CD4-positive, alpha-beta T cell treated with Interleukin-15 for 1 hour (primary cell): ENCODE measurements at regions not wholly inside any gene's neighbourhood (a gene's known extent, or its start where the extent isn't known, plus 50 kb on each side); places are given as distances from the start of the nearest gene placed in this dataset.
A peak's percentile ranks its signal among the peaks of the same experiment; 100 is the strongest.

ENCODE experiments used
- DNase-seq: peaks from one replicate; pipeline ENCODE4 v3.0.0-alpha.2; 2020

DNA sequence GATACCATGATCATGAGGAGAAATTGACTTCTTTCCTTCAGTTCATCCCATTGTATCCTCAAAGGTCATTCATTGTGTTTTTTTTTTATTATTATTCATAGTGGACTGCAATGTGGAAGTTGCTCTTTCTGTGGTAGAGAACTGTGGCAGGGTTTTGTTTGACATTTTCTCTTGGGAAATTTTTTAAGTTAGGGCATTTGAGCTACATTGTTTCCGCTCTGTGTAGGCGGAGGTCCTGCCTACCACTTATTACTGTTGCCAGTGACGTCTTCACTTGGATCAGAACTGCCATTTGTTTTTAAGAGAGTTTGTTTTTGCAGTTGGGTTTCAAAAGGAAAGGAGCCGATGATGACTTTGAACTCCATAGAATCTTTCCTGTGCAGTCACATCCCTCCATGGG is 287.4 kb upstream of the FMN2 start:
- DNase-seq, result no peak

DNA sequence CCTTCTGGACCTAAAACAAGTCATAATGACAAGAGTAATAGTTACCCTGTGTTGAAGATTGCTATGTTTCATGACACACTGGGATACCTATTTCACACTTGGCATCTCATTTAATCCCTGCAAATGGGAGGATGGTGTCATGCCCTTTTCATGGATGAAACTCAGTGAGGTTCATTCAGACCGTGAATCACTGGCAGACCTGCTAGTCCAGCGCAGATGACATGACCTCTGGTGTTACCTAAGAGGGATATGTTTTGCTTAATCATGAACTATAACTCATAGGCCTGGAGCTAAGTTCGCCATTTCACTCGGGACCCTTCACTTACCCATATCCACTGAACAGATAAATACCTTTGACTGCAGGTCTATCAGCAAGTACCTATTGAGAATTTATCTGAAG is 286.6 kb upstream of the FMN2 start:
- DNase-seq, result no peak

DNA sequence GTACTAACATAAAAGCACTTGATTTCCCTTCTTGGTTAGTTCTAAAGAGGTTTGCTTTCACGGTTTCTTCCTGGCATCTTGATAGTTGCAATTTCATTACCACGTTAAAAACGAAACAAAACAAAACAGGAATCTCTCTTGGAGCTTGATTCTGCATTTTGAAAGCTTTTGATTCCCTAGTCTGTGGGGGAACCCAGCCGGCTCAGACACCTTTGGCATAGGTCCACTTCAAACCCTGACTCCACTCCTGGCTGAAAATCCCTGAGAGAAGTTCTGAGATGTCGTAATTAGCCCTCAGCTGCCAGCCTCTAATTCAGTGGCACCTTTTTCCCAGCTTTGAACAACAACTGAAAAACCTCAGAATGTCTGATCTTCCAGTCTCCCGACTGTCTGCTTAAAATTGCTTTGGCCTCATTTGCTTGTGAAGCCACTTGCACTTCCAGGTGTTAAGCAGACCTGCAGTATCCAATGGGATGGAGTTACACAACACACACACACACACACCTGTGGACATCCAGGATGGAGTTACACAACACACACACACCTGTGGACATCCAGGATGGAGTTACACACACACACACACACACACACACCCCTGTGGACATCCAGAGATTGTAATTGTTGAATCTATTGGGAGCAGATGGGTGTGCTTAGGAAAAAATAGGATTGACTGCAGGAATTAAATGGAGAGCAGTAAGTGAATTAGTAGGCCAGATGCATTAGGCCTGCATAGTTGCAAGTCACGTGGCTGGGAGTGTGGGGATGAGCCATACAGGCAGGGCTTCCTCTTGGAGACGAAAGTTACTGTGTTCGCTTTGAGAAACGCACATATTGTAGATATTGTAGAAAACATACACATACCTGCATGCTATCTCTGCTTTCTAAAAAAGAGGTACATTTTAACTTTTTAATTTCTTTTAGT is 285.6 kb upstream of the FMN2 start:
- no peak for DNase-seq

- no peak for DNase-seq
Measured at GRCh38 chr1:239806897-239807296, 284.8 kb upstream of the FMN2 start.

- no peak for DNase-seq
Measured at GRCh38 chr1:239807361-239807760, 284.3 kb upstream of the FMN2 start.

- no peak for DNase-seq
Measured at GRCh38 chr1:239810061-239810481, 281.6 kb upstream of the FMN2 start.

- DNase-seq, result no peak
Measured at GRCh38 chr1:239811211-239811885, 280.3 kb upstream of the FMN2 start.

DNA sequence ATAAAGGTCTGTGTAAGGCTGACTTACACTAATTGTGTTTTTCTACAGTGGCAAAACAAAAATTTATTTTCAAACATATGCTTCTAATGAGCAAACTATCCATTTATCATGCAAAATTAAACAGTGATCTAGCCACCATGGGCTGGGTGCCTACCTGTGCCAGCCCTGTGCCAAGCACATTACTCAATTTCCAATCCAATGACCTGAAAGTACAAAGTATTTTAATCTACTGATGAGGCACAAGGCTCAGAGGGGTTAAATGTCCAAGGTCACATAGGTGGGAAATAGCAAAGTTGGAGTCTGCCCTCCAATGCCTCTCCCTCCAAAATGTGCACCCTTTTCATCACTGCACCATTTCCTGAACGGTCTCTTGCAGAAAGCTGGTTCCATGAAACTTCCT is 279.1 kb upstream of the FMN2 start:
- no peak for DNase-seq

DNA sequence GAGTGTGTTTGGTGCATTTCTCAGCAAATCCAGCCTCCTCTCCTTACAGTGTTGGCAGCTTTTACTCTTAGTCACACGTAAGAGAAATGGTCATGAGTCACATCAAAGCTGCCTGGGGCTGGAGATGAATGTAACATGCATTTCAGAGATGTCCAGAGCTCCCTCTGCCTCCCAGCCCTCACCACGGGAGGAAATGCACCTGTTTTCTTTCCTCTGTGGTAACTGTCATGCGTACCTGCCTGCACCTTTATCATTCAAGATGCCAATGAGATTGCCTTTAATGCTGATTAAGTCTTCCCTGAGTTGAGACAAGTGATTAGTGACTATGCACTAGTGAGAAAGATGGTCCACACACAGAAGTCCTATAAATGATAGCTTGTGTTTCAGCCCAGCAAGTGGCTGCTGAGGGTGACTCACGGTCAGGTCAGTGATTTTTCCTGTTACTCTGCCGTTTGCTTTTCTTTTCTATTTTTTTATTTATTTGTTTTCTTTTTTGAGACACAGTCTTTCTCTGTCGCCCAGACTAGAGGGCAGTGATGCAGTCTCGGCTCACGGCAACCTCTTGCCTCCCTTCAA is 277.3 kb upstream of the FMN2 start:
- DNase-seq, result no peak

GRCh38 chr1:239815074-239815473 is 276.6 kb upstream of the FMN2 start:
- no peak for DNase-seq

DNA sequence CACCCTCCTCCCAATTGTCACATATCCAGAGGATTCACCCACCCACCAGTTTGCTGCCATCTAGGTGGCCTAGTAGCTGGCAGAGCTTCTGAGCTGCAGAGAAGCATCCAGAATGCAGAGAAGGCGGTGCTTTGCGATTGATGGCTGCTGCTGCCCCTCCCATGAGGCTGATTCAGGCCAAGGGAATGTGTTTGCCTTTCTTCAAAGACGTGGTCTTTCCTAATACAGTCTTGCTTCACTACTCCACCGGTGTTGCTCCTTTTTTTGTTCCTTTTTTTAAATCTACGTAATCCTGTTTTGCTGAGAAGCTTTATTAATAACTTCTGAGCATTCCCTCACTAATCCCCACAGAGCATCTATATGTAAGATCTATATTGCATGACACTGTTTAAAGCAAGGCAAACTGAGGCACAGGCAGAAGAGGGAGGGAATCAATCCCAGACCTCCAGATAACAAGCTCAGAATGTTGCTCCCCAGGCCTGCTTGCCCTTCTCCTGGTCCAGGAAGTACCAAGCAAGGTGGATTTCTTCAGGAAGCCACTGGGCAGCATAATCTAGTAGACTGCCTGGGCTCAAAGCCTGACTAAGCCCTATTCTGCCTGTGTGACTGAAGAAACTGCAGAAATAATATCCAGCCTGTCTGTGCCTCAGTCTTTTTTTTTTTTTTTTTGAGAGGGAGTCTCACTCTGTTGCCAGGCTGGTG is 275.5 kb upstream of the FMN2 start:
- DNase-seq, result peak; percentile 30

- DNase-seq, result no peak
Measured at GRCh38 chr1:239817276-239817675, 274.4 kb upstream of the FMN2 start.

GRCh38 chr1:239817801-239818200 is 273.9 kb upstream of the FMN2 start:
- DNase-seq, result no peak

DNA sequence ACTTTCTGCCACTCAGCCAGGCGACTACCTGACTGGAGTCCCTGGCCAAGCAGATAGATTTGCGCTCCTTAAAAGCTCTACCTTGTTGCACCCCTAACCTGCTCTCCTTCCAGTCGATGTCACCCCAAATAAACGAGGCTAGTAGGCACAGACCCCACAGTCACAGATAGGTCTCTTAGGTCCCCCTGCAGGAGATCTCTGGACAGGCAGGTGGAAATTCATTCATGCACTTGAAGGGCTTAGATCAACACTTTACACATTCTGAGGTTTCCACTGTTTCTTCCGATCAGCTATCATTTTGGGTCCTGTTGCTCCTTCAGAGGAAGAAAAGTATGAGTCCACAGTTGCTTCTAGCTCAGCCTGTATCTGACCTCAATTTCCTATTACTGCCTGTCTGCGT is 272.6 kb upstream of the FMN2 start:
- DNase-seq, result no peak

DNA sequence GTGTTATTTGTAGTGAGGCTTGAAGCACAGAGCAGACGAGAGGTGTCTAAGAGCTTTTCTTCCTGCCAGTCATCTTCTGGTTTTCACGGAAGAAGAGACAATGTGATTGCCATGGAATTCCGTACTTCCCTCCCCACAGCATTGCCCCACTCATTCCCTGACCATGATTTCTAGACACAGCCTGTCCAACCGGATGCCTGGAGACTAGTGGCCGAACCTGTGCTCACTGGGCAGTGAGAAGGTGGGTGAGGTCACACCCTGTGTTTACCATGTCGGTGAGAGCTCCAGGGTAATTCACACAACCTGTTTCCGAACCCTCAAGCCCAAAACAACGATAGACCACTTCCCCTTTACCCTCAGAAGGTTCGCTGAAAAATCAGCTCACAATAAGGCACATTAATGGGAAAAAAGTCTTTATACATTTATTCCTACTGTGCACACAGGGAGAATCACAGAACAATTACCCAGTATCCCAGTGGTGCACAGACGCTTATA is 271.9 kb upstream of the FMN2 start:
- DNase-seq, result no peak

GRCh38 chr1:239823852-239824251 is 267.8 kb upstream of the FMN2 start:
- DNase-seq, result no peak

GRCh38 chr1:239826211-239826610 is 265.5 kb upstream of the FMN2 start:
- DNase-seq, result no peak

DNA sequence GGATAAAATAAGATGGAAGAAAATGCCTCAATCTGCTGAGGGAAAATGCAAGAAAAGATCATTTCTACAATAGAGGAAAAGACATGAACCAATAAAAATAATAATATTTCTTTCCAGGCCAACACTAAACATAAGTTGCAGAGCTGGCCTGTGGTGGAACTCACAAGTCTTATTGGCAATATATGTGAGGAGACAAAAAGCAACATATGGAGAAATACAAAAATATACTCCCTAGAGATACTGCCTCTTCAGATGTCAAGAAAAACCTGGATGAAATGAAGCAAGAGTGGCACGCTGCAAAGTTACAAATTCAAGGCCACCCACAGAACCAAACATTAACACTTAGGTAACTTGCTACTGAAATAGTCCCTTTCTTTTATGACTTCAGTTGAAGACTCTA is 264.9 kb upstream of the FMN2 start:
- DNase-seq, result no peak

DNA sequence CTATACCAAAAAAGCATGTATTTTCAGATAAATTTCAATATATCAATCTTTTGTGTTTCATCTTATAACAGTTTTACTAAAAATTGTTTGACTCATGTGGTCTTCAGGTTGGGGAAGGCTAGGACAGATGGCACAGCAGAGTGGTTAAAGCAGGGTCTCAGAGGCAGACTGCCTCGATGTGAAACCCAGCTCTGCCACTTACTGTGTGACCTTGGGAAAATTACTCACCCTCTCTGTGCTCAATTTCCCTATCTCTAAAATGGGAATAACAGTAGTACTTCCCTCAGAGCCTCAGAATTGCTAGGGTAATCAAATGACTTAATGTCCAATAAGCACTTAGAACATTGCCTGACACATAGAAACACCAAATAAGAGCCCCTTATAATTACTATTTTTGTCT is 262.1 kb upstream of the FMN2 start:
- DNase-seq, result no peak

GRCh38 chr1:239831577-239832355 is 259.9 kb upstream of the FMN2 start:
- DNase-seq, result no peak

DNA sequence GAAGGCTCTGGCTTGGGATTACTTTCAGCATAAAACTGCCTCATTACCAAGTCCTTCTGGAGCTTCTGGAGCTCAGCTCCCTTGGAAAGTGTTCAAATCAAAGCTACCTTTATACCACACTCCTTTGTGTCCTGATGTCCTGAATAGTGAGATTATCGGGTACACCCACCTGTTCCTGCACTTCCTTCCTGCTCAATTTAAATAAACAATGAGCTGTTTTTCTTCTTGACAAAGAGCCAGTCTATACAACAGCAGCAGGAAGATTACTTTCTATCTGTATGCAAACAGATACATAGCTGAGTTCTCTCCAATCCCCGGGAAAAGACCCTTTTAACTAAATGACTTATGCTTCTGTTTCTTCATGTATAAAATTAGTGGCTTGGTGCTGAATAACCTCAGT is 258.0 kb upstream of the FMN2 start:
- no peak for DNase-seq

DNA sequence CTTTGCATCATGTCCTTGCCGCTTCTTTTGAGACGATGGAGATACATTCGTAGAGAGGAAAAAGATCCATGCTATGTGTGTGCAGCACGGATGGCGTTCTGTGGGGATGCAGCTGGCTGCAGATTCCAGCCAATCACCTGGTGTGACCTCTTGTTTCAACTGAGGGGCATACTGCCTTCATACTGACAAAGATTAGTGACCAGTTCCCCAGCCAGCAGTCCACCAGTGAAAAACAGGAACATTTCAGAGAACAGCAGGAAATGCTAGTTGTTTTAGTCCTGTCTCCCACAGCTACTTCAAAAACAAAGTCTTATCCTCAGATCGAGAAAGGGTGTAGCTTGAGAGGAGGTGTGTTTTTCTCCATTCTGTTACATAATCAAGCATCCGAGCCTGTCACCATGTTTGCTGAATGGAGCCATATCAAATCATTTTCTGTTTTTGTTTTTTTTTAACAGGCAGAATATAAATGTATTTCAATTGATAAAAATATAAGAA is 255.7 kb upstream of the FMN2 start:
- DNase-seq, result no peak
